Smooth muscle cell (in vitro differentiated cells): ENCODE measurements at regions not wholly inside any gene's neighbourhood (a gene's known extent, or its start where the extent isn't known, plus 50 kb on each side); places are given as distances from the start of the nearest gene placed in this dataset.

Experiments
- DNase-seq: peaks from one replicate; lab custom pipeline; 2025; ENCODE audit not compliant: unreplicated experiment; lab: John Stamatoyannopoulos, UW
- H2AFZ ChIP-seq: fragments of 200-600 bp; sonication (generic); 2 replicates; pipeline ENCODE4 v1.6.0; 2016; ENCODE audit warnings: antibody characterized with exemption, low read depth, mild to moderate bottlenecking
- H3F3A ChIP-seq: fragments of 200-600 bp; sonication (generic); 2 replicates; pipeline ENCODE4 v1.6.0; 2017; ENCODE audit warnings: antibody characterized with exemption, low read depth
- H3K27ac ChIP-seq: fragments of 200-600 bp; sonication (generic); 2 replicates; pipeline ENCODE4 v1.5.1; 2016; ENCODE audit warnings: low read depth, mild to moderate bottlenecking
- H3K27me3 ChIP-seq: fragments of 200-600 bp; sonication (generic); 2 replicates; pipeline ENCODE4 v1.6.1; 2016; ENCODE audit warnings: low read depth, mild to moderate bottlenecking
- H3K36me3 ChIP-seq: fragments of 200-600 bp; sonication (generic); 2 replicates; pipeline ENCODE4 v1.5.1; 2016; ENCODE audit warnings: low read depth
- H3K4me1 ChIP-seq: fragments of 200-600 bp; sonication (generic); 2 replicates; pipeline ENCODE4 v1.5.1; 2016; ENCODE audit warnings: low read depth
- H3K4me2 ChIP-seq: fragments of 200-600 bp; sonication (generic); 2 replicates; pipeline ENCODE4 v1.6.0; 2016; ENCODE audit warnings: mild to moderate bottlenecking
- H3K4me3 ChIP-seq: fragments of 200-600 bp; sonication (generic); 2 replicates; pipeline ENCODE4 v1.5.1; 2016; ENCODE audit warnings: mild to moderate bottlenecking
- H3K79me2 ChIP-seq: fragments of 200-600 bp; sonication (generic); 2 replicates; pipeline ENCODE4 v1.6.0; 2016; ENCODE audit warnings: low read depth, mild to moderate bottlenecking
- H3K9ac ChIP-seq: fragments of 200-600 bp; sonication (generic); 2 replicates; pipeline ENCODE4 v1.6.0; 2016; ENCODE audit warnings: low read depth
- H3K9me3 ChIP-seq: fragments of 200-600 bp; sonication (generic); replicated peaks from 2 replicates; pipeline ENCODE4 v1.5.1; 2016; ENCODE audit warnings: low read depth
- H4K20me1 ChIP-seq: fragments of 200-600 bp; sonication (generic); 2 replicates; pipeline ENCODE4 v1.6.0; 2016; ENCODE audit warnings: low read depth
- WGBS: methylation state at CpG from one replicate; pipeline ENCODE4 v1.1.7; 2016; ENCODE audit warnings: low lambda C conversion rate; 5-methylcytosine and 5-hydroxymethylcytosine counted together
- TF ChIP-seq, protein P1 (sequence below): fragments of 200-600 bp; sonication (generic); IDR thresholded peaks from 2 replicates; pipeline ENCODE4 v1.5.1; 2017; ENCODE audit warnings: borderline replicate concordance, mild to moderate bottlenecking, antibody characterized with exemption; ENCODE audit not compliant: insufficient read depth, poor library complexity, severe bottlenecking

DNA sequence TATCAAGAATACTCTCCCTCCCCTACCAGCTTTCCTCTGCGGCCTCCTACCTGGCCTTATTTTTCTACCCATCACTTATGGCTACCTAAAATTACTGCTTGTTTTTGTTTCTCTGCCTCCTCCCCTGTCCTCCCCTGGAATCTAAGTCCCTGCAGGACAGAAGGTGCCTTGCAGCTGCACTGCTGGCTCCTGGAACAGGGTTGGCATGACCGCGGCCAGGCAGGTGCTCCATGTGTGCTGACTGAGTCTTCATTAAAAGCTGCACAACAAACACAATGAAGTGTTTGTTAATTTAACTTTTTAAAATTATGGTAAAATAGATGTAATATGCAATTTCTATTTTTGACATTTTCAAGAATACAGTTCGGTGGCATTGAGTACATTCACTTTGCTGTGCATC, 171.9 kb upstream of the FHL2 start:
- no peak for DNase-seq
- no peak overlapping the region for H3K4me3 ChIP-seq
- TF ChIP-seq, protein P1, sequence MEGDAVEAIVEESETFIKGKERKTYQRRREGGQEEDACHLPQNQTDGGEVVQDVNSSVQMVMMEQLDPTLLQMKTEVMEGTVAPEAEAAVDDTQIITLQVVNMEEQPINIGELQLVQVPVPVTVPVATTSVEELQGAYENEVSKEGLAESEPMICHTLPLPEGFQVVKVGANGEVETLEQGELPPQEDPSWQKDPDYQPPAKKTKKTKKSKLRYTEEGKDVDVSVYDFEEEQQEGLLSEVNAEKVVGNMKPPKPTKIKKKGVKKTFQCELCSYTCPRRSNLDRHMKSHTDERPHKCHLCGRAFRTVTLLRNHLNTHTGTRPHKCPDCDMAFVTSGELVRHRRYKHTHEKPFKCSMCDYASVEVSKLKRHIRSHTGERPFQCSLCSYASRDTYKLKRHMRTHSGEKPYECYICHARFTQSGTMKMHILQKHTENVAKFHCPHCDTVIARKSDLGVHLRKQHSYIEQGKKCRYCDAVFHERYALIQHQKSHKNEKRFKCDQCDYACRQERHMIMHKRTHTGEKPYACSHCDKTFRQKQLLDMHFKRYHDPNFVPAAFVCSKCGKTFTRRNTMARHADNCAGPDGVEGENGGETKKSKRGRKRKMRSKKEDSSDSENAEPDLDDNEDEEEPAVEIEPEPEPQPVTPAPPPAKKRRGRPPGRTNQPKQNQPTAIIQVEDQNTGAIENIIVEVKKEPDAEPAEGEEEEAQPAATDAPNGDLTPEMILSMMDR, result no peak
- no peaks in the 10 kb centered on the region for H3F3A ChIP-seq
- H3K4me1 ChIP-seq, result no peaks in the 10 kb centered on the region
- H3K27me3 ChIP-seq, result peaks cover 3% of the 10 kb centered on the region
- H3K27ac ChIP-seq, result no peak overlapping the region
- H4K20me1 ChIP-seq, result no peaks in the 10 kb centered on the region
- no peaks in the 10 kb centered on the region for H3K36me3 ChIP-seq
- H2AFZ ChIP-seq, result no peak overlapping the region
- H3K4me2 ChIP-seq, result no peak overlapping the region
- no peaks in the 10 kb centered on the region for H3K9me3 ChIP-seq
- WGBS, result 97% methylated on average over 4 of the region's 4 CpGs
- no peaks in the 10 kb centered on the region for H3K79me2 ChIP-seq
- no peak overlapping the region for H3K9ac ChIP-seq

DNA sequence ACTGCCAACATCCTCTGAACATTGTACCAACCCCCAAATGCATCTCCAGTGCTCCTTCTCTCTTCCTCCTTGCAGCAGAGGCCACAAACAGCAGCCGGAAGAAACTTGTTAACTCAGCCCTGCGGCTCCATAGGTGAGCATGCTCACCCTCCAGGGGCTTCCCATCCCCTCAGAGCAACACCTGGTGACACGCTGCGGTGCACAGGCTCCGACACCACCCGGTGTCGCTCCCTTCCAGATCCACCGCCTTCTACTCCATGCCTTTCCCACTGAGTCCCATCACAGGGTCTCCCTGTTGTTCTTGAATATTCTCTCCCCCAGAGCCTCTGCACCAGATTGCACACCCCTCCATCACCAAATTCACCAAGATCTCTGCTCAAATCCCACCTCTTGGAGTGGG, 171.5 kb upstream of the FHL2 start:
- Histone ChIP-seq H3K9ac (no peak overlapping the region), H3F3A (no peaks in the 10 kb centered on the region), H3K27me3 (peaks cover 3% of the 10 kb centered on the region), H3K4me1 (no peaks in the 10 kb centered on the region), H3K4me2 (no peak overlapping the region), H3K9me3 (no peaks in the 10 kb centered on the region), H4K20me1 (no peaks in the 10 kb centered on the region), H2AFZ (no peak overlapping the region), H3K4me3 (no peak overlapping the region), H3K79me2 (no peaks in the 10 kb centered on the region), H3K36me3 (no peaks in the 10 kb centered on the region), H3K27ac (no peak overlapping the region)
- TF ChIP-seq, protein P1, result no peak
- WGBS, result 89% methylated on average over 8 of the region's 8 CpGs
- no peak for DNase-seq

DNA sequence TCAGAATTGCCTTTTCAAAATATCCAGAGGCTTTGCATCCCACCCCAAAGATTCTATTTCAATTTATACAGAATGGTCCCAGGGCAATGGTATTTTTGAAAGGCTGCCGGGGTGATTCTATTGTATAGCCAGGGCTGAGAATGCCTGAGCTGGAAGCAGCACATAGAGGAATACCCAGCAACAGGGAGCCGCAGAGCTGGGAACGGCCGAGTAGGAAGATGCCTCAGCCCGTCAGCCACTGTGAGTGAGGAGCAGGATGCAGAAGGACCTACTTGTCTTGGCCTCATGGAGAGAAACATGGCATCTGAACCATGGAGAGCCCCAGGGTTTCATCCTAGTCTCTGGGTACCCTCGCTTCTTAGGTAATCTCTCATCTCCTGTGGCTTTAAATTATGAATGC, 170.8 kb upstream of the FHL2 start:
- TF ChIP-seq, protein P1, result no peak
- no peak for DNase-seq
- H3K36me3 ChIP-seq, result no peaks in the 10 kb centered on the region
- no peaks in the 10 kb centered on the region for H3K27me3 ChIP-seq
- no peak overlapping the region for H3K9ac ChIP-seq
- 88% methylated on average over 6 of the region's 6 CpGs for WGBS
- H3K4me1 ChIP-seq, result no peaks in the 10 kb centered on the region
- H3K4me2 ChIP-seq, result no peak overlapping the region
- H3K79me2 ChIP-seq, result no peaks in the 10 kb centered on the region
- no peaks in the 10 kb centered on the region for H3K9me3 ChIP-seq
- H3K27ac ChIP-seq, result no peak overlapping the region
- no peaks in the 10 kb centered on the region for H3F3A ChIP-seq
- no peak overlapping the region for H3K4me3 ChIP-seq
- H4K20me1 ChIP-seq, result no peaks in the 10 kb centered on the region
- H2AFZ ChIP-seq, result no peak overlapping the region

DNA sequence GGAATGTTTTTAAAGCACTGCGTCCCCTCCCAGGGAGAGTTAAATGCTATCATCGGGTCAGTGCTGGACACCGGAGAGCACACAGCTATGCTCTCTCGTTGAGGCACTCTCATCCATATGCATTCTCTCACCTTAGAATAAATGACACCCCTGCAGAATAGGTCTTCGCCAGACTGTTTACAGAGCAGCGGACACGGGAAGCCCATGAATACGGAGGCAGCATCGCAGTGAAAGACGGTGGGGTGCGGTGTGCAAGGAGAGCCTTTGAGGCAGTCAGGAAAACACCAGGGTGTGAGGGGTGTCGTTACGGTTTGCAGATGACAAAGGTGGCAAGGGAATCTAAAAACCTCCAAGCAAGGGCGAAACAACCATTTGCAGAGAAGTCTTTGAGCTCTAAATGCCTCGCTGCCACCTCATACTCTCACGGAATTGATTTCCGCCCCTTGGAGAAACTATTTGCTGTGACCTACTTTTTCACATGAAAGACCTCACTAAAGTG, 169.2 kb upstream of the FHL2 start:
- peaks cover 4% of the 10 kb centered on the region for H3K27me3 ChIP-seq
- H3K9ac ChIP-seq, result no peak overlapping the region
- no peaks in the 10 kb centered on the region for H3K36me3 ChIP-seq
- 83% methylated on average over 17 of the region's 17 CpGs for WGBS
- no peak overlapping the region for H3K27ac ChIP-seq
- DNase-seq, result no peak
- H4K20me1 ChIP-seq, result no peaks in the 10 kb centered on the region
- no peaks in the 10 kb centered on the region for H3K9me3 ChIP-seq
- no peak overlapping the region for H3K4me2 ChIP-seq
- H3K79me2 ChIP-seq, result no peaks in the 10 kb centered on the region
- H3F3A ChIP-seq, result no peaks in the 10 kb centered on the region
- TF ChIP-seq, protein P1, result no peak
- H3K4me1 ChIP-seq, result no peaks in the 10 kb centered on the region
- H3K4me3 ChIP-seq, result no peak overlapping the region
- no peak overlapping the region for H2AFZ ChIP-seq
